ENCODE measurements at regions not wholly inside any gene's neighbourhood (a gene's known extent, or its start where the extent isn't known, plus 50 kb on each side); places are given as distances from the start of the nearest gene placed in this dataset.
"Not testable (repeated sequence)": the region's sequence is repeated elsewhere in the genome, so short reads cannot be mapped to it uniquely, and the experiment has no call there.

- DNase-seq = no peak
Observed at GRCh38 chr9:38181866-38182265, 112.8 kb upstream of the SHB start.

- DNase-seq = no peak
Observed at GRCh38 chr9:38181232-38181631, 112.2 kb upstream of the SHB start.

- DNase-seq = no peak
Observed at GRCh38 chr9:38180656-38181055, 111.6 kb upstream of the SHB start.

- DNase-seq = no peak
Observed at GRCh38 chr9:38179965-38180364, 110.9 kb upstream of the SHB start.

- no peak for DNase-seq
Observed at GRCh38 chr9:38178237-38178636, 109.2 kb upstream of the SHB start.

- DNase-seq = no peak
Observed at GRCh38 chr9:38177680-38178079, 108.7 kb upstream of the SHB start.

GRCh38 chr9:38176251-38176650 is 107.2 kb upstream of the SHB start:
- DNase-seq = no peak

GRCh38 chr9:38175423-38175822 is 106.4 kb upstream of the SHB start:
- no peak for DNase-seq

- DNase-seq = no peak
Observed at GRCh38 chr9:38172586-38172985, 103.6 kb upstream of the SHB start.

GRCh38 chr9:38171926-38172325 is 102.9 kb upstream of the SHB start:
- no peak for DNase-seq

GRCh38 chr9:38171538-38171884 is 102.5 kb upstream of the SHB start:
- no peak for DNase-seq

GRCh38 chr9:38170763-38171537 is 101.9 kb upstream of the SHB start:
- DNase-seq = not testable (repeated sequence)

- DNase-seq = not testable (repeated sequence)
Observed at GRCh38 chr9:38170155-38170554, 101.1 kb upstream of the SHB start.

GRCh38 chr9:38166501-38166900 is 97.5 kb upstream of the SHB start:
- no peak for DNase-seq

- no peak for DNase-seq
Observed at GRCh38 chr9:38164659-38165221, 95.7 kb upstream of the SHB start.

GRCh38 chr9:38163518-38163917 is 94.5 kb upstream of the SHB start:
- no peak for DNase-seq

- no peak for DNase-seq
Observed at GRCh38 chr9:38162332-38163211, 93.5 kb upstream of the SHB start.

- peak; percentile 75 for DNase-seq
Observed at GRCh38 chr9:38160613-38161215, 91.7 kb upstream of the SHB start.

GRCh38 chr9:38159599-38159998 is 90.6 kb upstream of the SHB start:
- no peak for DNase-seq

GRCh38 chr9:38158628-38159027 is 89.6 kb upstream of the SHB start:
- no peak for DNase-seq

GRCh38 chr9:38157711-38158110 is 88.7 kb upstream of the SHB start:
- no peak for DNase-seq

GRCh38 chr9:38154501-38155421 is 85.7 kb upstream of the SHB start:
- no peak for DNase-seq
